Activated CD8-positive, alpha-beta memory T cell treated with anti-CD3 and anti-CD28 coated beads for 24 hours (primary cell): ENCODE measurements at regions not wholly inside any gene's neighbourhood (a gene's known extent, or its start where the extent isn't known, plus 50 kb on each side); places are given as distances from the start of the nearest gene placed in this dataset.

Experiments used
- DNase-seq: peaks from one replicate; pipeline ENCODE4 v3.0.0-alpha.2; 2020

DNA sequence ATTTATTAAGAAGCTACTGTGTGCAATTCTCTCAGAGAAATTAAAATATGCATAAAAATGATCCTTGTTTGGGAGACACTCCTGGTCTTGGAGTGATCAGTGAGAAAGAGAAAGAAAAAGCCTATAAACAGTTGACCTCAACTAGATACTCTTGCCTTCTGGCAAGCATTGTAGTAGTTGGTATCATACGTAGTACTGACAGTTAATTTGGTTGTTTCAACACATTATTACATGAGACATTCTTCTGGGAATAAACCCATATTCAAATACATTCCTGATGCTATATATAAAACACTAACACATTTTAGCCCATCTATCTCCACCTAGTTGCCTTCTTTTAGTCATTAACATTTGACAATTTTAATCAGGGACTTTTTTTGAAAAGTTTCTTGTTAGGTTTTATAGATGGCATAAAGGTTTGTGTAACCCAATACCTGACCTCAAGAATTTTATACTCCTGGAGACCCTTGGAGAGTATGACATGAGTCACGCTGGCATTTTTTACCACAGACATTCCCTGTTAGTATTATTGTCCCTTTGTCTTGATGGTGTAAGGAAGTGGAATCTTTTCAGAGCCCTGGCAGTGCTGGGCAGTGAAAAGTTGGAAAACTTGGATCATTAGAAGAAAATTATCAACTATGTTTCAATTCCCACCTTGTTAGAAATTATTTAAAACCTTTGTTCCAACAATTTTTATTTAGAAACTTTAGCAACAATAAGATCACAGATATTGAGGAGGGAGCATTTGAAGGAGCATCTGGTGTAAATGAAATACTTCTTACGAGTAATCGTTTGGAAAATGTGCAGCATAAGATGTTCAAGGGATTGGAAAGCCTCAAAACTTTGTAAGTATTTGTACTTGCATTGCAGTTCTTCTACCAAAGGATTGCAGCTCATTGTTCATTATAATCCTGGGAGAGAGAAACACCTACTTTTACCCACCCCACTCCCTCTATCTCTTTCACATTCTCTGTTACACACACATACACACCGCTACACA, 167.1 kb upstream of the PACRGL start:
- DNase-seq: no peak

DNA sequence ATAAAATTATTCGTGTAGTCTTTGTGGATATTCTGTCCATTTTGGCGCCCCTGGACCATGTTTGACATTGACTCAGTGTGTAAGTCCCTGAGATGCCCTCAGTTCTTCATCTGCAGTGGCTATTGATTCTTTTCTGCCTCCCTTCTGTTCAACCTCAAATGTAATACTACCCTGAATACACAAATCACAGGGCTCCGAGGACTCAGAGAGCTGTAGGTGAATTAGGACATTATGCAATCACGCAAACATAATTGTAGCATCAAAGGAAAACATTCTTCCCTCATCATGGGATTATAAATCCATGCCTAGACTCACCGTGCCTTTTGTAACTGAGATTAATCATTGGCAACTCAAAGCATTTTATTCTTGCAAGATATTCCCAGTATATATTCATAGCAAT, 161.4 kb upstream of the PACRGL start:
- no peak for DNase-seq

- DNase-seq: no peak
These were observed 157.1 kb upstream of the PACRGL start for GRCh38 chr4:20543131-20543530.

DNA sequence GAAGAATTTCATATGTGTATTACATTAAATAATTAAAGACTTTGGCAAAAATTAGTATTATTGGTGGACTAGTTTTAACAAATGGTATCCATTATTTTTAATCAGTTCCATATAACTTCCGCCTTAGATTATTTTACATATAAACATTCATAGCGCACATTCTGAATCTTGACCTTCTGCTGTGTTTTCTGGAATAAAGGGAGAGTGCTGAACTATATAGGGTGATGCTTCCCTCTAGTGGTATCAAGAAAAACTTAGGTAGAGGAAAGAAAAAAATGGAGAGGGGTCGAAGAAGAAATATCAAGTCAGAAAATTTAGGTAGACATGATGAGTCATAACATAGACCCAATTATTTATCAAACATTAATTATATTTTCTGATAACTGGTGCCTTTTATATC, 155.6 kb upstream of the PACRGL start:
- no peak for DNase-seq

GRCh38 chr4:20552004-20552403, 148.3 kb upstream of the PACRGL start:
- DNase-seq: no peak

- DNase-seq: no peak
These were observed 146.1 kb upstream of the PACRGL start for GRCh38 chr4:20554134-20554533.

- DNase-seq: no peak
These were observed 135.1 kb upstream of the PACRGL start for GRCh38 chr4:20565075-20565721.

- no peak for DNase-seq
These were observed 129.1 kb upstream of the PACRGL start for GRCh38 chr4:20570981-20571715.

DNA sequence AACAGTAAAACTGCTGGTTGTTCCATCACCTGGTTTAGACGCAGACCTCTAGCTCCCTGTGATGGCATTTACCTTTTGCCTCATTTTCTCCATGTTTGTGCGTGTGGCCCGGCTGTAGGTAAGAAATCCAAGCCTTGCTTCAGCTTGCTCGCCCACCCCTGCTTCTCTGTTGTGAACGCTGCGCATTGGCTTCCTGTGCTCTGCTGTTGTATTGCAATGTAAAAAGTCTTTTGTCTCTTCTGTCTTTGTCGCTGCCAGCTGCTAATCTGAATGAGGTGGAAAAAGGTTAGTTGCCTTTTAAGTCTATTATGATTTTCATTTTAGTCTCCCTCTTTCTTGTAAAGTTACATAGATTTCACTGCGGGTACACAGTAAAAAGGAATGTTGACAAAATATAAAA, 127.3 kb upstream of the PACRGL start:
- DNase-seq: no peak

DNA sequence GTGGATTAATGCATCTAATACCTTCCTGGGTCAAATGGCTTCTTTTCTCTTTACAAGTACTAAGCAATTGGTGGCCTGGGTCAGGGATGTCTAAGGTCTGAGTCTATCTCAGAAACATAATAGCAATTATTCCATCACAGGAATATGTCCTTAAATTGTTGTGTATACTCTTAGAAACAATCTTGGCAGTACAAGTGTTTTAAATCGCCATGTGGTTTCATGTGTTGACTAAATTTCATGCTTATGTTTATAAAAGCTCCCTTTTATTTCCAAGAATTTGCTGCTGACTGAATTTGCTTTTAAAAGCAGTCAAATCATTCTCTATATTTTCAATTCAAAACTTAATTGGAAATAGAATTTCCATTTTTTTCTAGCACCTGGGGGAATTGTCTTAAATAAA, 125.3 kb upstream of the PACRGL start:
- DNase-seq: no peak

GRCh38 chr4:20575486-20575885, 124.8 kb upstream of the PACRGL start:
- no peak for DNase-seq

DNA sequence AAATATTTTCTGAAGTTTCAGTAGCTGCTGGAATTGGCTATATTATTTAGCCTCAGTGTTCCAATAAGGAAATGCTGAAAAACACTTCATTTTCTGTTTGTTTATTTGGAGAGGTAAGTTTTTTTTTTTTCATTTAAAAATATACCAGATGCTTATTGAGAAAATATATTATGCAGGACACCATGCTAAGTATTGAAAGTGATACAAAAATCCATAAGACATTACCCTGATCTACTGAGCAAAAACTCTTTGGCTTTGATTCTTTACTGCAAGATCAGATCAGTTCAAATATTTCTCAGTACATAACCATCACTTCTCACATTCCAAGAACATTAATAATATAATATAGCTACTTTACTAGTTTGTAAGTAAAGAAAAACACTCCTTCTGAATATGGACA, 123.4 kb upstream of the PACRGL start:
- no peak for DNase-seq

- DNase-seq: no peak
These were observed 122.6 kb upstream of the PACRGL start for GRCh38 chr4:20577702-20578101.

DNA sequence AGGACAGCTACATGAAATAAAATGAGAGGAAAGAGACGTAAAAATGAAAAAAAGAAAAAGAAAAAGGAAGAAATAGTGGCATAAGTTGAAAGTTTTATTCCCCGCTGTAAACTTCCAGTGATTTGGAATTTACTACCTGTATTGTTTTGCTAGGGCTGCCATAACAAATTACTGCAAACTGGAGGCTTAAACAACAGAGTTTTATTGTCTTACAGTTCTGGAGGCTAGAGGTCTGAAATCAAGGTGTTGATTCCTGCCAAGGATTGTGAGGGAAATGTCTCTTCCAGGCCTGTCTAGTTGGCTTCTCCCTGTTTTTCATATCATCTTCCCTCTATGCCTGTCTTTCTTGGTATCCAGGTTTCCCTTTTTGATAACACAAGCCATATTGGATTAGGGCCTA, 119.4 kb upstream of the PACRGL start:
- DNase-seq: no peak

DNA sequence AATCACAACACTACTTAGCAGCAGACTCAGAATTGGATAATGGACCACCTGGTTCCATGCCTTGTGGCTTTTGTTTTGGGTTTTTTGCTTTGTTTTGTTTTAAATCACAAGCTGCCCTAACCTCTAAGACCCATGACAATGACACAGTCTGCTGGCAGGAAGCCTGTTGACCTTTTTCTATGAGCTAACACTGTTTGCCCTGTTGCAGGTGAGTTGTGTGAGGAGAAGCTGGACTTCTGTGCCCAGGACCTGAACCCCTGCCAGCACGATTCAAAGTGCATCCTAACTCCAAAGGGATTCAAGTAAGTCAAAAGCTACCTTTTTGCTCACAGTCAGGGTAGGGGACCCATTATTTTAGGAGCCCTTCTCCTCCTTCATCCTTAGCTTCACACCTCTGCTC, 110.8 kb upstream of the PACRGL start:
- no peak for DNase-seq

DNA sequence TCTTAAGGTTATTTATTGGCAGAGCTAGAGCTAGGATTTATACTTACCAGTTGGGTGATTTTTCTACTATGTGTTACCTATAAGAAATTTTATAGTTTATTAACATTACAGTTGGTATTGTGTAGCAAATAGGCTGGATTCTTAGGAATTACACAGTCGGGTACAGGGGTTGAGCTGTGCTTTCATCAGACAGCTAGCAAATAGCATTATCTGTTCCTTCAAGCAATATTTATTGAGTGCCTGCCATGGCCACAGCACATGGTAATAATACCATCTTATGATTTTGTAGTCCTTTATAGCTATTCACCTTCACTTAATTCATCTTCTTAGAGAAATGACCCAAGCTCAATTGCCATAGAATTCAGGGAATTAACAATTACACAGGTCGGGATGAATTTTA, 109.4 kb upstream of the PACRGL start:
- no peak for DNase-seq

DNA sequence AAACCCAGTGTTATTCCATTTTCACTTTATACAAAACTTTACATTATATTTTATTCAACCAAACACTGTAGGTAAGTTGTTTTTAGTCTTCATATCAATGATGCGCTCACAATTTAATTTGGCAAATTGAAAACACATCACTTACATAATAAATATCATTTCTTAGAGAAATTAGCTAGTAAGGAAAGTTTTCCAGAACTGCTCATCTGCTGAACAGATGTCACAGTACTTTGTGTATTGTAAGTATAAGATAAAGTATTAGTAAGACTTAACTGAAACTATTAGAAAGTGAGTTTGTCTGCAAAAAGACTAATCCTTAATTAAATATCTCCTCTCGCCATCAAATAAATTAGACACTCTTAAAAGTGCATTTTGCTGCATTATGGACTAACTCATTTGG, 108.7 kb upstream of the PACRGL start:
- DNase-seq: no peak

GRCh38 chr4:20592013-20592412, 108.2 kb upstream of the PACRGL start:
- DNase-seq: no peak

DNA sequence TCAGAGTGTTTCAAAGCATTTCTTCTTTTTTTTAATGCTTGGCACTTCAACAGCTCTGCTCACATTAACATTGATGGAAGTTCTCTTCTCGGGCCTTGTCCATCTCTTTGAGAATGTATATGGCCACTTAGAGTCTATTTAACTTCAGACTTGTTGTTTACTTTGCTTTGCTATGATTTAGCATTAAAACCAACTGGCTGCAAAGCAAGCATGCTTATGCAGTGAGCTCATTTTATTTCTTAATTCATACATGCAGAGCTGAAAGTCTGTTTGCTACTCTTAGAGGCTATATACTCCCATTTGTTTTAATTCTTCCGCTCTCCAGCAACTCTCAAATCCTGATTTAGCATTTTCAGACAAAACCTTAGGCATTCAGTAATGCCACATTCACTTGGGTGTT, 107.6 kb upstream of the PACRGL start:
- no peak for DNase-seq

GRCh38 chr4:20598626-20599025, 101.6 kb upstream of the PACRGL start:
- DNase-seq: no peak

- no peak for DNase-seq
These were observed 96.5 kb upstream of the PACRGL start for GRCh38 chr4:20603671-20604313.

- DNase-seq: no peak
These were observed 87.9 kb upstream of the PACRGL start for GRCh38 chr4:20612313-20612712.

DNA sequence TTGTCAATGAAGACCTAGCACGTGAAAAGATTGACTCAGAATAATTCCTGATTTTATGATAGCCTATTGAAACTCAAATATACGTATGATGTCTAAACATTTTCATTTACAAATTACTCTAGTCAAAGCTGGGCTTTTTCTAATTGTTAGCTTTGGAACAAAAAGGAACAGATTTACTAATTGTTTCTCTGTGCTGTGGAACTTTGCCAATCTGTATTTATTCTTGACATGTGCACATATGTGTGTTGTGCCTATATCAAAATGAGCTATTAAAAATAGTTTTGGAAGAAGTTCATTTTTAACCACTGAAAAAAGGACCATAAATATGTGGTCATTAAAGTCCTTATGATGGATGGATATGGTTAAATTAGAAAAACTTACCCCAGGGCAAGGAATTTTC, 85.4 kb upstream of the PACRGL start:
- no peak for DNase-seq
